HEK293 (cell line): ENCODE measurements at regions not wholly inside any gene's neighbourhood (a gene's known extent, or its start where the extent isn't known, plus 50 kb on each side); places are given as distances from the start of the nearest gene placed in this dataset.

Source experiments
- CTCF ChIA-PET: fragments of 350-600 bp; formaldehyde crosslinking; extraction: SDS; loops from one replicate; lab custom pipeline; 2021; ENCODE audit warnings: antibody characterized with exemption; lab: Yijun Ruan, JAX
- POLR2A ChIA-PET: fragments of 300-600 bp; formaldehyde crosslinking; extraction: SDS; loops from one replicate; lab custom pipeline; 2020; ENCODE audit warnings: antibody characterized with exemption, inconsistent platforms; lab: Yijun Ruan, JAX
- H3K27ac ChIP-seq: fragments of 200-500 bp; sonication (Bioruptor generic); 2 replicates; pipeline ENCODE4 v1.5.1; 2014; ENCODE audit warnings: low read depth, low read length, control low read depth, inconsistent platforms; ENCODE audit errors: extremely low read depth
- H3K36me3 ChIP-seq, 2 experiments: fragments of 200-500 bp in 1 of 2; sonication (Bioruptor generic) in 1 of 2; 1 replicate in 1 of 2; 2 replicates in 1 of 2; pipeline ENCODE4 v1.5.1; 2014 to 2017; ENCODE audit warnings: inconsistent platforms in 2 of 2, low read length in 2 of 2; ENCODE audit not compliant: control insufficient read depth in 2 of 2, insufficient read depth in 1 of 2
- H3K4me1 ChIP-seq: fragments of 200-500 bp; sonication (Bioruptor generic); 2 replicates; pipeline ENCODE4 v1.5.1; 2014; ENCODE audit warnings: mild to moderate bottlenecking, low read length, inconsistent platforms; ENCODE audit not compliant: control insufficient read depth, insufficient read depth
- H3K4me3 ChIP-seq: 2 replicates; pipeline ENCODE4 v1.5.1; 2011; ENCODE audit warnings: low read depth, mild to moderate bottlenecking, control low read depth, low read length, moderate library complexity
- H3K9me3 ChIP-seq: fragments of 200-500 bp; sonication (Bioruptor generic); 2 replicates; pipeline ENCODE4 v1.5.1; 2014; ENCODE audit warnings: low read depth, low read length, inconsistent platforms; ENCODE audit not compliant: control insufficient read depth, insufficient read depth
- BCL11A ChIP-seq: fragments of 450-650 bp; formaldehyde crosslinking; IDR thresholded peaks from 2 replicates; pipeline ENCODE4 v1.5.1; 2016; ENCODE audit warnings: low read depth, missing biosample characterization, missing genetic modification characterization
- KLF10 ChIP-seq: fragments of 450-650 bp; IDR thresholded peaks from 2 replicates; pipeline ENCODE4 v1.5.1; 2018; ENCODE audit warnings: missing biosample characterization, mild to moderate bottlenecking, missing genetic modification characterization
- KLF16 ChIP-seq: fragments of 450-650 bp; formaldehyde crosslinking; IDR thresholded peaks from 2 replicates; pipeline ENCODE4 v1.5.1; 2017; ENCODE audit warnings: missing biosample characterization, missing genetic modification characterization
- KLF9 ChIP-seq: fragments of 450-650 bp; formaldehyde crosslinking; IDR thresholded peaks from 2 replicates; pipeline ENCODE4 v1.5.1; 2016; ENCODE audit warnings: missing biosample characterization, missing genetic modification characterization, low read depth
- OSR2 ChIP-seq: fragments of 450-650 bp; formaldehyde crosslinking; IDR thresholded peaks from 2 replicates; pipeline ENCODE4 v1.5.1; 2016; ENCODE audit warnings: missing biosample characterization, missing genetic modification characterization
- PRDM1 ChIP-seq: fragments of 450-650 bp; formaldehyde crosslinking; IDR thresholded peaks from 2 replicates; pipeline ENCODE4; 2016; ENCODE audit warnings: missing biosample characterization, missing genetic modification characterization
- PRDM2 ChIP-seq: fragments of 450-650 bp; formaldehyde crosslinking; IDR thresholded peaks from 2 replicates; pipeline ENCODE4 v1.5.1; 2016; ENCODE audit warnings: missing biosample characterization, missing genetic modification characterization, borderline replicate concordance
- ZBTB10 ChIP-seq: fragments of 450-650 bp; formaldehyde crosslinking; IDR thresholded peaks from 2 replicates; pipeline ENCODE4 v1.5.1; 2016; ENCODE audit warnings: missing biosample characterization, missing genetic modification characterization
- ZBTB20 ChIP-seq: fragments of 450-650 bp; formaldehyde crosslinking; IDR thresholded peaks from 2 replicates; pipeline ENCODE4 v1.5.1; 2016; ENCODE audit warnings: missing biosample characterization, missing genetic modification characterization
- ZNF169 ChIP-seq: fragments of 450-650 bp; formaldehyde crosslinking; IDR thresholded peaks from 2 replicates; pipeline ENCODE4 v1.5.1; 2016; ENCODE audit warnings: missing biosample characterization, missing genetic modification characterization
- ZNF175 ChIP-seq: fragments of 450-650 bp; formaldehyde crosslinking; IDR thresholded peaks from 2 replicates; pipeline ENCODE4 v1.5.1; 2016; ENCODE audit warnings: missing biosample characterization, missing genetic modification characterization
- ZNF223 ChIP-seq: fragments of 450-650 bp; formaldehyde crosslinking; IDR thresholded peaks from 2 replicates; pipeline ENCODE4 v1.5.1; 2016; ENCODE audit warnings: missing biosample characterization, missing genetic modification characterization
- ZNF350 ChIP-seq: fragments of 450-650 bp; formaldehyde crosslinking; IDR thresholded peaks from 2 replicates; pipeline ENCODE4 v1.5.0; 2017; ENCODE audit warnings: missing biosample characterization, mild to moderate bottlenecking, missing genetic modification characterization
- ZNF596 ChIP-seq: fragments of 450-650 bp; IDR thresholded peaks from 2 replicates; pipeline ENCODE4 v1.5.0; 2018; ENCODE audit warnings: missing biosample characterization, mild to moderate bottlenecking, missing genetic modification characterization, moderate library complexity
- ZNF621 ChIP-seq: fragments of 450-650 bp; formaldehyde crosslinking; IDR thresholded peaks from 2 replicates; pipeline ENCODE4 v1.5.1; 2017; ENCODE audit warnings: missing biosample characterization, missing genetic modification characterization
- ZNF624 ChIP-seq: fragments of 450-650 bp; formaldehyde crosslinking; IDR thresholded peaks from 2 replicates; pipeline ENCODE4 v1.5.1; 2017; ENCODE audit warnings: missing biosample characterization, missing genetic modification characterization
- ZNF707 ChIP-seq: fragments of 450-650 bp; formaldehyde crosslinking; IDR thresholded peaks from 2 replicates; pipeline ENCODE4 v1.5.1; 2016; ENCODE audit warnings: missing biosample characterization, missing genetic modification characterization
- ZSCAN16 ChIP-seq: fragments of 450-650 bp; formaldehyde crosslinking; IDR thresholded peaks from 2 replicates; pipeline ENCODE4 v1.5.1; 2016; ENCODE audit warnings: missing biosample characterization, missing genetic modification characterization
- ZSCAN23 ChIP-seq: fragments of 450-650 bp; formaldehyde crosslinking; IDR thresholded peaks from 2 replicates; pipeline ENCODE4 v1.5.1; 2016; ENCODE audit warnings: missing biosample characterization, missing genetic modification characterization
- TF ChIP-seq, protein P1 (sequence below): fragments of 450-650 bp; formaldehyde crosslinking; IDR thresholded peaks from 2 replicates; pipeline ENCODE4 v1.5.1; 2016; ENCODE audit warnings: missing biosample characterization, missing genetic modification characterization
- TF ChIP-seq, protein P2 (sequence below): fragments of 450-650 bp; formaldehyde crosslinking; IDR thresholded peaks from 2 replicates; pipeline ENCODE4 v1.5.0; 2017; ENCODE audit warnings: missing biosample characterization, missing genetic modification characterization, borderline replicate concordance

DNA sequence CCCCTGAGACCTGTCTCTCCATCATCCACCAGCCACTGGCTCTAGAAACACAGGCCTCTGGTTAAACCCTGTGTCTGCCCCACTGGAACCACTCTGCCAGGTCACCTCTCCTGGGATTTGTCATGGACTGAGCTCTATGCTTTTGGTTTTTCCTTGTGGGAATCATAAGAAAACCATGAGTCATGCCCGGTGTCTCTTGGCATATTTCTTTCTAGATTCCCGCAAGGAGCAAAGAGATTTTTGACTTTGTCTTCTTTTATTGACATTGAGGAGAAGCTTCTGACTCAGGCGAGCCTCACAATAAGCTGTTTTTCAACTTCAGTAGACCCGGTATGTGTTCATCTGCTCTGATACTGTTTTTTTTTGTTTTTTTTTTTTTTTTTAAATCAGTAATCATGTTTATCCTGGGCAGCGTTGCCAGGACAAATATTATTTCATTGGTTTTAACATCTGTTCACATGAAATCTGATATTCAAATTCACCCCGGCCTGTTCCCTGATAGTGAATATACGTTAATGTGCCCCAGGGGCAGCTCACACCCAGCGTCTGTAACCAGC lies 207.1 kb downstream of the ACKR3 start (continued):
- TF ChIP-seq ZBTB20 (tag by site-specific recombination) (no peak), PRDM2 (tag by site-specific recombination) (no peak), PRDM1 (no peak)
- TF ChIP-seq, all 188 proteins: peak for 2

- Histone ChIP-seq H3K9me3 (no peaks in the 10 kb centered on the region), H3K4me1 (peaks cover 12% of the 10 kb centered on the region), H3K4me3 (no peak overlapping the region), H3K36me3 (no peaks in the 10 kb centered on the region), H3K27ac (no peak overlapping the region; the same call in 1 of the 2 replicates)
- TF ChIP-seq ZSCAN16 (tag by site-specific recombination) (no peak), BCL11A (tag by site-specific recombination) (no peak), ZNF707 (tag by site-specific recombination) (no peak), ZNF350 (no peak), ZNF624 (tag by site-specific recombination) (no peak), ZSCAN23 (tag by site-specific recombination) (no peak), KLF10 (tag by site-specific recombination) (no peak), OSR2 (tag by site-specific recombination) (no peak), ZNF169 (tag by site-specific recombination) (no peak), KLF9 (tag by site-specific recombination) (no peak), ZNF223 (tag by site-specific recombination) (no peak), ZBTB10 (tag by site-specific recombination) (no peak), KLF16 (no peak), ZNF621 (tag by site-specific recombination) (no peak), ZNF596 (tag by site-specific recombination) (no peak), ZNF175 (tag by site-specific recombination) (no peak)
- TF ChIP-seq, protein P1, sequence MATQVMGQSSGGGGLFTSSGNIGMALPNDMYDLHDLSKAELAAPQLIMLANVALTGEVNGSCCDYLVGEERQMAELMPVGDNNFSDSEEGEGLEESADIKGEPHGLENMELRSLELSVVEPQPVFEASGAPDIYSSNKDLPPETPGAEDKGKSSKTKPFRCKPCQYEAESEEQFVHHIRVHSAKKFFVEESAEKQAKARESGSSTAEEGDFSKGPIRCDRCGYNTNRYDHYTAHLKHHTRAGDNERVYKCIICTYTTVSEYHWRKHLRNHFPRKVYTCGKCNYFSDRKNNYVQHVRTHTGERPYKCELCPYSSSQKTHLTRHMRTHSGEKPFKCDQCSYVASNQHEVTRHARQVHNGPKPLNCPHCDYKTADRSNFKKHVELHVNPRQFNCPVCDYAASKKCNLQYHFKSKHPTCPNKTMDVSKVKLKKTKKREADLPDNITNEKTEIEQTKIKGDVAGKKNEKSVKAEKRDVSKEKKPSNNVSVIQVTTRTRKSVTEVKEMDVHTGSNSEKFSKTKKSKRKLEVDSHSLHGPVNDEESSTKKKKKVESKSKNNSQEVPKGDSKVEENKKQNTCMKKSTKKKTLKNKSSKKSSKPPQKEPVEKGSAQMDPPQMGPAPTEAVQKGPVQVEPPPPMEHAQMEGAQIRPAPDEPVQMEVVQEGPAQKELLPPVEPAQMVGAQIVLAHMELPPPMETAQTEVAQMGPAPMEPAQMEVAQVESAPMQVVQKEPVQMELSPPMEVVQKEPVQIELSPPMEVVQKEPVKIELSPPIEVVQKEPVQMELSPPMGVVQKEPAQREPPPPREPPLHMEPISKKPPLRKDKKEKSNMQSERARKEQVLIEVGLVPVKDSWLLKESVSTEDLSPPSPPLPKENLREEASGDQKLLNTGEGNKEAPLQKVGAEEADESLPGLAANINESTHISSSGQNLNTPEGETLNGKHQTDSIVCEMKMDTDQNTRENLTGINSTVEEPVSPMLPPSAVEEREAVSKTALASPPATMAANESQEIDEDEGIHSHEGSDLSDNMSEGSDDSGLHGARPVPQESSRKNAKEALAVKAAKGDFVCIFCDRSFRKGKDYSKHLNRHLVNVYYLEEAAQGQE (tag by site-specific recombination), result no peak
- TF ChIP-seq, protein P2, sequence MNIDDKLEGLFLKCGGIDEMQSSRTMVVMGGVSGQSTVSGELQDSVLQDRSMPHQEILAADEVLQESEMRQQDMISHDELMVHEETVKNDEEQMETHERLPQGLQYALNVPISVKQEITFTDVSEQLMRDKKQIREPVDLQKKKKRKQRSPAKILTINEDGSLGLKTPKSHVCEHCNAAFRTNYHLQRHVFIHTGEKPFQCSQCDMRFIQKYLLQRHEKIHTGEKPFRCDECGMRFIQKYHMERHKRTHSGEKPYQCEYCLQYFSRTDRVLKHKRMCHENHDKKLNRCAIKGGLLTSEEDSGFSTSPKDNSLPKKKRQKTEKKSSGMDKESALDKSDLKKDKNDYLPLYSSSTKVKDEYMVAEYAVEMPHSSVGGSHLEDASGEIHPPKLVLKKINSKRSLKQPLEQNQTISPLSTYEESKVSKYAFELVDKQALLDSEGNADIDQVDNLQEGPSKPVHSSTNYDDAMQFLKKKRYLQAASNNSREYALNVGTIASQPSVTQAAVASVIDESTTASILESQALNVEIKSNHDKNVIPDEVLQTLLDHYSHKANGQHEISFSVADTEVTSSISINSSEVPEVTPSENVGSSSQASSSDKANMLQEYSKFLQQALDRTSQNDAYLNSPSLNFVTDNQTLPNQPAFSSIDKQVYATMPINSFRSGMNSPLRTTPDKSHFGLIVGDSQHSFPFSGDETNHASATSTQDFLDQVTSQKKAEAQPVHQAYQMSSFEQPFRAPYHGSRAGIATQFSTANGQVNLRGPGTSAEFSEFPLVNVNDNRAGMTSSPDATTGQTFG (tag by site-specific recombination), result no peak
- ChIA-PET CTCF (no interaction called here), POLR2A (no interaction called here)
Observed at GRCh38 chr2:236777408-236777807, 207.8 kb downstream of the ACKR3 start.
